H9 (cell line): ENCODE measurements at regions not wholly inside any gene's neighbourhood (a gene's known extent, or its start where the extent isn't known, plus 50 kb on each side); places are given as distances from the start of the nearest gene placed in this dataset.

Experiments used
- DNase-seq: peaks from one replicate; pipeline ENCODE4 v3.0.0-alpha.2; 2017
- H2AFZ ChIP-seq: one replicate; pipeline ENCODE4 v1.6.1; 2013; ENCODE audit warnings: mild to moderate bottlenecking, low read length, control low read depth, moderate library complexity
- H2AK5ac ChIP-seq: 2 replicates; pipeline ENCODE4 v1.6.1; 2013; ENCODE audit warnings: low read length, control low read depth, mixed read lengths; ENCODE audit not compliant: insufficient read length
- H2BK120ac ChIP-seq: one replicate; pipeline ENCODE4 v1.6.1; 2013; ENCODE audit warnings: low read depth, mild to moderate bottlenecking, low read length, control low read depth, inconsistent platforms; ENCODE audit not compliant: poor library complexity, severe bottlenecking
- H2BK12ac ChIP-seq: 2 replicates; pipeline ENCODE4 v1.6.1; 2013; ENCODE audit warnings: low read length, control low read depth, mixed read lengths, low read depth; ENCODE audit not compliant: insufficient read length
- H2BK15ac ChIP-seq: 2 replicates; pipeline ENCODE4 v1.6.1; 2013; ENCODE audit warnings: low read depth, low read length, control low read depth
- H2BK20ac ChIP-seq: one replicate; pipeline ENCODE4 v1.6.1; 2013; ENCODE audit warnings: low read depth, mild to moderate bottlenecking, low read length, control low read depth, inconsistent platforms; ENCODE audit not compliant: poor library complexity, severe bottlenecking
- H2BK5ac ChIP-seq: 2 replicates; pipeline ENCODE4 v1.6.1; 2013; ENCODE audit warnings: low read length, control low read depth, mixed read lengths; ENCODE audit not compliant: insufficient read length
- H3K14ac ChIP-seq: 2 replicates; pipeline ENCODE4 v1.6.1; 2013; ENCODE audit warnings: low read length, control low read depth; ENCODE audit not compliant: insufficient read depth
- H3K18ac ChIP-seq: 2 replicates; pipeline ENCODE4 v1.6.1; 2013; ENCODE audit warnings: low read depth, mild to moderate bottlenecking, mixed read lengths, low read length, control low read depth; ENCODE audit not compliant: insufficient read length
- H3K23ac ChIP-seq: 2 replicates; pipeline ENCODE4 v1.6.1; 2013; ENCODE audit warnings: low read length, control low read depth, mixed read lengths, low read depth; ENCODE audit not compliant: insufficient read length
- H3K23me2 ChIP-seq: 2 replicates; pipeline ENCODE4 v1.6.1; 2013; ENCODE audit warnings: low read depth, mild to moderate bottlenecking, mixed read lengths, low read length, control low read depth; ENCODE audit not compliant: insufficient read length, poor library complexity, severe bottlenecking
- H3K27ac ChIP-seq: 2 replicates; pipeline ENCODE4 v1.5.1; 2013; ENCODE audit warnings: low read length, control low read depth, mixed read lengths, low read depth; ENCODE audit not compliant: insufficient read length
- H3K27me3 ChIP-seq: 2 replicates; pipeline ENCODE4 v1.6.1; 2013; ENCODE audit warnings: low read length, control low read depth, inconsistent platforms; ENCODE audit not compliant: insufficient read depth
- H3K4ac ChIP-seq: 2 replicates; pipeline ENCODE4 v1.6.1; 2013; ENCODE audit warnings: low read depth, mild to moderate bottlenecking, control low read depth, inconsistent platforms, low read length, moderate library complexity
- H3K4me1 ChIP-seq: 2 replicates; pipeline ENCODE4 v1.6.1; 2013; ENCODE audit warnings: low read length, control low read depth, inconsistent platforms; ENCODE audit not compliant: insufficient read depth
- H3K4me2 ChIP-seq: 2 replicates; pipeline ENCODE4 v1.6.1; 2013; ENCODE audit warnings: low read length, control low read depth, mixed read lengths; ENCODE audit not compliant: insufficient read length, insufficient read depth
- H3K56ac ChIP-seq: 2 replicates; pipeline ENCODE4 v1.6.1; 2013; ENCODE audit warnings: low read depth, mild to moderate bottlenecking, mixed read lengths, low read length, control low read depth; ENCODE audit not compliant: insufficient read length
- H3K79me1 ChIP-seq: 2 replicates; pipeline ENCODE4 v1.6.1; 2013; ENCODE audit warnings: low read depth, mild to moderate bottlenecking, moderate library complexity, low read length, control low read depth, inconsistent platforms; ENCODE audit not compliant: insufficient read depth, poor library complexity, severe bottlenecking
- H3K79me2 ChIP-seq: 2 replicates; pipeline ENCODE4 v1.6.1; 2013; ENCODE audit warnings: low read length, control low read depth, inconsistent platforms; ENCODE audit not compliant: insufficient read depth
- H3K9ac ChIP-seq: 2 replicates; pipeline ENCODE4 v1.6.1; 2013; ENCODE audit warnings: low read length, control low read depth, mixed read lengths; ENCODE audit not compliant: insufficient read length; ENCODE audit errors: extremely low read depth
- H3K9me3 ChIP-seq: one replicate; pipeline ENCODE4 v1.6.1; 2013; ENCODE audit warnings: low read depth, low read length, inconsistent platforms; ENCODE audit not compliant: control insufficient read depth
- H3T11ph ChIP-seq: one replicate; pipeline ENCODE4 v1.6.1; 2013; ENCODE audit warnings: mild to moderate bottlenecking, low read length, control low read depth, inconsistent platforms
- H4K20me1 ChIP-seq: one replicate; pipeline ENCODE4 v1.6.1; 2013; ENCODE audit not compliant: control insufficient read depth, insufficient read length, insufficient read depth
- H4K5ac ChIP-seq: 2 replicates; pipeline ENCODE4 v1.6.1; 2013; ENCODE audit warnings: low read depth, mild to moderate bottlenecking, mixed read lengths, low read length, control low read depth; ENCODE audit not compliant: insufficient read length
- H4K8ac ChIP-seq: replicated peaks from 2 replicates; pipeline ENCODE4 v1.6.1; 2013; ENCODE audit warnings: low read length, control low read depth, mixed read lengths, low read depth; ENCODE audit not compliant: insufficient read length
- H4K91ac ChIP-seq: 2 replicates; pipeline ENCODE4 v1.6.1; 2013; ENCODE audit warnings: low read depth, mild to moderate bottlenecking, moderate library complexity, mixed read lengths, low read length, control low read depth; ENCODE audit not compliant: insufficient read length
- H3K27ac Mint-ChIP-seq, 3 experiments: 2 replicates in 2 of 3; 3 replicates in 1 of 3; pipeline ENCODE4 v1.8.0; 2020 to 2021; ENCODE audit warnings: mixed read lengths in 3 of 3, mild to moderate bottlenecking in 1 of 3, moderate library complexity in 1 of 3
- H3K27me3 Mint-ChIP-seq: 2 replicates; pipeline ENCODE4 v1.8.0; 2021; ENCODE audit warnings: low read depth, mild to moderate bottlenecking, moderate library complexity, mixed read lengths
- H3K36me3 Mint-ChIP-seq, 3 experiments: 2 replicates in 2 of 3; 3 replicates in 1 of 3; pipeline ENCODE4 v1.8.0; 2020 to 2021; ENCODE audit warnings: low read depth in 3 of 3, mixed read lengths in 3 of 3; ENCODE audit not compliant: insufficient read depth in 1 of 3
- H3K4me1 Mint-ChIP-seq, 2 experiments: 2 replicates each; pipeline ENCODE4 v1.8.0; 2020; ENCODE audit warnings: mixed read lengths in 2 of 2
- H3K4me3 Mint-ChIP-seq, 2 experiments: 2 replicates in 1 of 2; 3 replicates in 1 of 2; pipeline ENCODE4 v1.8.0; 2020 to 2021; ENCODE audit warnings: mild to moderate bottlenecking in 2 of 2, mixed read lengths in 2 of 2, moderate library complexity in 1 of 2
- H3K9me3 Mint-ChIP-seq, 2 experiments: 2 replicates in 1 of 2; 3 replicates in 1 of 2; pipeline ENCODE4 v1.8.0; 2020; ENCODE audit warnings: mild to moderate bottlenecking in 2 of 2, mixed read lengths in 2 of 2, moderate library complexity in 1 of 2
- CTCF ChIP-seq: fragments of 200-600 bp; sonication (generic); conservative IDR thresholded peaks from 3 replicates; pipeline ENCODE4 v1.8.0; 2021; ENCODE audit warnings: antibody characterized with exemption, mild to moderate bottlenecking
- WGBS: extraction: QIAGEN DNeasy Blood & Tissue Kit; methylation state at CpG from one replicate; pipeline ENCODE4 v1.1.7; 2013; ENCODE audit warnings: missing lambda C conversion rate, low lambda C conversion rate, mixed read lengths; ENCODE audit not compliant: insufficient read length; ENCODE audit errors: extremely low coverage; 5-methylcytosine and 5-hydroxymethylcytosine counted together

GRCh38 chr13:36555151-36555986, 118.5 kb upstream of the SERTM1 start:
- Histone ChIP-seq H2BK12ac (no peak overlapping the region), H4K20me1 (no peaks in the 10 kb centered on the region), H3K23ac (no peak overlapping the region), H2BK120ac (no peak overlapping the region), H2AK5ac (no peak overlapping the region), H4K5ac (no peak overlapping the region), H3K9me3 (no peaks in the 10 kb centered on the region), H2AFZ (no peak overlapping the region), H3K56ac (no peak overlapping the region), H3K4me2 (no peak overlapping the region), H3K4ac (no peak overlapping the region), H3K79me1 (no peaks in the 10 kb centered on the region), H2BK5ac (no peak overlapping the region), H3K18ac (no peak overlapping the region), H3K4me1 (no peaks in the 10 kb centered on the region; the same call in 1 of the 2 replicates), H3T11ph (no peak overlapping the region), H3K79me2 (no peaks in the 10 kb centered on the region), H2BK15ac (no peak overlapping the region), H3K27ac (no peak overlapping the region), H3K9ac (no peak overlapping the region), H3K14ac (no peak overlapping the region), H4K8ac (no peak overlapping the region), H3K27me3 (no peaks in the 10 kb centered on the region), H4K91ac (no peak overlapping the region), H2BK20ac (no peak overlapping the region), H3K23me2 (no peaks in the 10 kb centered on the region)
- no peak for TF ChIP-seq CTCF
- WGBS, result no CpG with 5 or more reads among the region's 5 CpGs
- DNase-seq, result no peak
- H3K9me3 Mint-ChIP-seq, result no peaks in the 10 kb centered on the region
- no peaks in the 10 kb centered on the region; the same call in 1 of the 2 replicates for H3K27me3 Mint-ChIP-seq
- peaks cover 4 to 5% of the 10 kb centered on the region in 2 experiments for H3K4me1 Mint-ChIP-seq
- H3K4me3 Mint-ChIP-seq, result no peak overlapping the region
- no peaks in the 10 kb centered on the region for H3K36me3 Mint-ChIP-seq
- no peak overlapping the region; a peak in 1 of 7 replicates for H3K27ac Mint-ChIP-seq
